ENCODE measurements at regions not wholly inside any gene's neighbourhood (a gene's known extent, or its start where the extent isn't known, plus 50 kb on each side); places are given as distances from the start of the nearest gene placed in this dataset.

- H4K8ac ChIP-seq (ENCODE audit: low read depth in 2 of 2, low read length in 2 of 2): no peak overlapping the region
- H2BK15ac ChIP-seq (ENCODE audit: low read depth, low read length): no peak overlapping the region
- H3K4me1 ChIP-seq (ENCODE audit: control insufficient read depth, insufficient read depth, low read length): no peaks in the 10 kb centered on the region
- CTCF ChIA-PET: no interaction called here
- no peaks in the 10 kb centered on the region for H3K27me3 ChIP-seq (ENCODE audit: control insufficient read depth, insufficient read depth, low read length)
- H3K4ac ChIP-seq (ENCODE audit: low read depth, low read length): no peak overlapping the region
- H4K20me1 ChIP-seq (ENCODE audit: insufficient read depth, low read length): no peaks in the 10 kb centered on the region
- ATAC-seq (ENCODE audit: low read depth): no peak
- H2AFZ ChIP-seq (replicated peaks; ENCODE audit: low read length, poor library complexity): no peak overlapping the region
- H4K5ac ChIP-seq (ENCODE audit: low read depth, low read length): no peak overlapping the region
- no peak overlapping the region for H2BK5ac ChIP-seq (ENCODE audit: low read depth, low read length, poor library complexity, severe bottlenecking)
- intact Hi-C loops (cut with micrococcal nuclease) (no loop called here), dilution Hi-C loops (cut with HindIII; ENCODE audit: low sequenced_read_pairs, unreplicated experiment) (no loop called here), in situ Hi-C loops (cut with MboI; ENCODE audit: low sequenced_read_pairs) (no loop called here)
- no peak overlapping the region for H3K4me2 ChIP-seq (ENCODE audit: low read depth, low read length)
- H3K27ac ChIP-seq (ENCODE audit: insufficient read depth, low read length): no peak overlapping the region
- POLR2A ChIA-PET (ENCODE audit: unreplicated experiment): no interaction called here
- no peak overlapping the region for H3K4me3 ChIP-seq (ENCODE audit: insufficient read depth, low read depth, low read length)
- no peak overlapping the region for H2AK5ac ChIP-seq (ENCODE audit: low read depth, low read length)
- H3K14ac ChIP-seq (replicated peaks; ENCODE audit: low read depth, low read length): no peak overlapping the region
- no peak overlapping the region for H3K18ac ChIP-seq (ENCODE audit: low read depth, low read length)
- no peak for TF ChIP-seq MAZ (IDR thresholded peaks at IDR 0.05; ENCODE audit: borderline replicate concordance, low read depth, low read length)
- TF ChIP-seq MXI1 (IDR thresholded peaks at IDR 0.05; ENCODE audit: borderline replicate concordance, low read depth, low read length): no peak
- TF ChIP-seq RAD21 (IDR thresholded peaks at IDR 0.05; ENCODE audit: low read length): no peak
- TF ChIP-seq BHLHE40 (IDR thresholded peaks at IDR 0.05; ENCODE audit: low read depth, low read length): no peak
- TF ChIP-seq FOS (IDR thresholded peaks at IDR 0.05; ENCODE audit: low read depth, low read length): no peak
- TF ChIP-seq CHD1 (IDR thresholded peaks at IDR 0.05; ENCODE audit: low read depth, low read length): no peak
- TF ChIP-seq CEBPB (IDR thresholded peaks at IDR 0.05; ENCODE audit: low read depth, low read length): no peak
- TF ChIP-seq USF2 (IDR thresholded peaks at IDR 0.05; ENCODE audit: low read depth, low read length): no peak
- no peak for TF ChIP-seq POLR2A (IDR thresholded peaks at IDR 0.05; ENCODE audit: low read depth, low read length)
- no peak for TF ChIP-seq RCOR1 (IDR thresholded peaks at IDR 0.05; ENCODE audit: insufficient replicate concordance, low read length)
- no peak overlapping the region for H4K91ac ChIP-seq (ENCODE audit: insufficient read depth, low read depth, low read length)
- DNase-seq: no peak
- H3K79me1 ChIP-seq (ENCODE audit: low read depth in 1 of 2, low read length in 2 of 2): no peaks in the 10 kb centered on the region
- no peak overlapping the region for H2BK120ac ChIP-seq (ENCODE audit: low read depth, low read length)
- BruUV-seq (replicated peaks): no TSS peak
- H2AK9ac ChIP-seq (replicated peaks; ENCODE audit: low read depth, low read length, poor library complexity): no peak overlapping the region
- no peak overlapping the region for H3K23ac ChIP-seq (ENCODE audit: low read depth, low read length)
- no peaks in the 10 kb centered on the region for H3K9me1 ChIP-seq (ENCODE audit: insufficient read depth, low read length)
- no peaks in the 10 kb centered on the region for H3K36me3 ChIP-seq (ENCODE audit: control insufficient read depth, insufficient read depth, low read length)
- no peak overlapping the region for H2BK20ac ChIP-seq (ENCODE audit: low read depth, low read length)
- 0 out of 2 replicates have a peak, but pooled peaks cover 6% of the 10 kb centered on the region for H3K9me3 ChIP-seq (ENCODE audit: control insufficient read depth, insufficient read depth, low read length)
- WGBS, 2 experiments (ENCODE audit: extremely low coverage in 2 of 2, insufficient read length in 1 of 2): no CpG with 5 or more reads among the region's 2 CpGs
- no peak overlapping the region for H3K9ac ChIP-seq (ENCODE audit: low read depth, low read length)
- no peak overlapping the region for H3K56ac ChIP-seq (ENCODE audit: extremely low read depth, insufficient read depth, low read length)
Measured at GRCh38 chr5:104977529-104977928, 1414.9 kb upstream of the NUDT12 start.

All from IMR-90 (cell line).